ENCODE measurements at regions not wholly inside any gene's neighbourhood (a gene's known extent, or its start where the extent isn't known, plus 50 kb on each side); places are given as distances from the start of the nearest gene placed in this dataset.

DNA sequence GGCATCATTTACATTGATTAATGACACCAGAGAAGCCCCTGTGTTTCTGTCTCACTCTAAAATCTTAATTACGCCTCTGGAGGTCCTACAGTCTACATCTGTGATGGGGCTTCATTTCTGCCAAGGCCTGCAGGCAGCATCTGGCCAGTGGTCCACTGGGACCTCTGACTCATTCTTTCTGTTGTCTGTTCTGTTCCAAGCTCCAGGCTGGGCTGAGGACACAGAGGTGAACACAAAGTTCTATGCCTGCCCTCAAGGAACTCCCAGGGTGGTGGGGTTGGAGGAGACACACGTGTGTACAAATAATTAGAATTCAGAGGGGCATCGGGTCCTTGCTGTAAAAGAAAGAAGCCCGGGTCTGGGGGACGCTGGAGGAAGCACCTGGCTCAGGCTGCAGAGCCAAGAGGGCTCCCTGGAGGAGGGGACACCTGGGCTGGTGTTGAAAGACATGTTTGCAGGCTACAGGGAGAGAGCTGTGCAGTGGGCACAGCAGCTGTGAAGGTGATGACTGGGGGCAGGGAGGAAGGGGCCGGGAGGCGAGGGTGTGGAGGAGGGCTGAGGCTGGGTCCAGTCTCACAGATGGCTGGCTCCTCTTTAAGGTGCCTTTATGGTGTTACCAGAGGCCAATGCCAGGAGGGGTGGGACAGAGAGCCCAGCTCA is 103.3 kb upstream of the PRR23E start:
- no peak for DNase-seq (ENCODE audit: low read depth, low spot score)

DNA sequence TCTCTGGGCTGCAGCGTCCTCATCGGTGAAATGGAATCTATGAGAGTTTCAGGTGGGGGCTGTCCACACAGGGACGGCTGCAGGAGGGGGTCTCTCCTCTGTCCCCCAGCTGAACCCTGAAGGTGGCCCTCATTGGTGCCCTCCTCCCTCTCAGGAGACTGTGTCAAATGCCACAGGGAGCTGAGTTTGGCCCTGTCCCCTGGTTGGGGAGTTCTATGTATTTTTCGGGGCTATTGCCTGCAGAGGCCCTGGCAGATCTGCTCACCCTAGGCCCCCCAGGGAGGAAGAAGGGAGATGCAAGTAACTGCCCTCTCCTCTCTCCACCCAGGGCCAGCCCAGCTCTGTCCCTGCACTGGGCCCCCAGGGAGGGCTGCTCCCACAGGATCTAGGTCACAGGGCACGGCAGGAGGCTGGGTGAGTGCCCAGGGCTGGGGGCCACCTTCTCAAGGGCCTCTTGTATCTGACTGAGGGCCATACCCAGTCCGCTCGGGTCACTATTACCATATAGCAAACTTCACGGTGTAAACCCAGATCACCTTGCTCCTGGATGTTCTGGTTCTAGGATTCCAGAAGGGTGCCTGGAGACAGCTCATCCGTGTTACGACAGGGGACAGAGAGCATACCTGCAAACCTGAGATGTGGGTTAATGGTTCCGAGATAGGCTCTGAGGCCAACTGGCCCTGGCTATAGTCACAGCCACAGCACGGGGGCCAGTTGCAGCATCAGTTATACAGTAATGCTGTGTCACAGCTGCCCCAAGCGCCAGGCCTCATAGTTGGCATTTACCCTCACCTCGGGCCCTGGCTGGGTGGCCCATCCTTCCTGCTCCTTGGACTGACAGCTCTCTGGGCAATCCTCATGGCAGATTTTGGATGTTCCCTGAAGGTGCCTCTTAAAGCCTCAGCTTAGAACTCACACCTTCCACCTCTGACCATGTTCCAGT is 102.4 kb upstream of the PRR23E start:
- no peak for DNase-seq (ENCODE audit: low read depth, low spot score)

DNA sequence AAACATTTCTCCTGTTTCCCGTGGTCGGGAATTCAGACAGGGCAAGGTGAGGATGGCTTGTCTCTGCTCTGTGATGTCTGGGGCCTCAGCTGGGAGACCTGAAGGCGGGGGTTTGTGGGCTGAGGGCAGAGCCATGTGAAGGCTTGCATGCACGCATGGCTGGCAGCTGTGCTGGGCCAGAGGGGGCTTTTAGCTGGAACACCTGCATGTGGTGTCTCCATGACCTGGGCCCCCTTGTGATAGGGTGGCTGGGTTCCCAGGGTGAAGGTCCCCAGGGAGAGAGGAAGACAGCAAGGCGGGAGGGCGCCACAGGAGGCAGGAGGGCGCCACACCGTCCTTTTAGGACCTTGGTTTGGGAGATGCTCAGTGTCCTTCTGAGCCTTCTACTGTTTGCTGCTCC is 101.6 kb upstream of the PRR23E start:
- no peak for DNase-seq (ENCODE audit: low read depth, low spot score)

DNA sequence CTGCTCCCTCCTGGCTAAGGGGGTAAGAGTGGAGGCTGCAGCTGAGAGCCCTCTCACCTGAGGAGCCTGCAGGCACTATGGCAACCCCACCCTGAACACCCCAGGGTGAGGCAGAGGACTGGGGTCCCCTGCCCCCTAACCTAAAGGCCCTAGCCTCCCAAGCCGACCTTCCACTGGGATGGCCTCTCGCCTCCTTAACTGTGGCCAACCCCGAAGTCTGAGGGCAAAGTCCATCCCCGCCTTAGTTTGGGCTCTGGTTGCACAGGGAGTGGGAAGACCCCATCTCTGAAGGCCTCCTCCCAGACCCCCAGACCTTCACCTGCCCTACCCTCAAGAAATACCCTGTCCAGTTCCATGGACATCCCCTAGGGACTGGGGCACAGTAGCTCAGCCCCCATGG is 100.6 kb upstream of the PRR23E start:
- DNase-seq (ENCODE audit: low read depth, low spot score): no peak

DNA sequence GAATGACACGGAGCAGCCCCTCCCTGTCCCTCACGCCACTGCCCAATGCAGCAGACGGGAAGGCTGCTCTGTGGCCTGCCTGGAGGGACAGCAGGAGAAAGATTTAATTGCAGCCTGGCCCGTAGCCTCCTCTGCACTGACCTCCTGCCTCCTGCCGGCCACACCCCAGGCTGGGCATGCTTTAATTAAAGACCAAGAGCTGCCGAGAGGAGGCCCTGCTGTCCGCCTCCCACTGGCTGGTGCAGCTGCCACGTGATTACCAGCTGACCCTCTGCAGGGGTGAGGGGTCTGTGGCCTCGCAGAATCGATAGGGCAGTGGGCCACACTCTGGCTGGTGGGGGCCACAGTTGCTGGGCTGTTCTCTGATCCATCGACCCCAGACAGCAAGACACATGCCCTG is 100.2 kb upstream of the PRR23E start:
- no peak for DNase-seq (ENCODE audit: low read depth, low spot score)

DNA sequence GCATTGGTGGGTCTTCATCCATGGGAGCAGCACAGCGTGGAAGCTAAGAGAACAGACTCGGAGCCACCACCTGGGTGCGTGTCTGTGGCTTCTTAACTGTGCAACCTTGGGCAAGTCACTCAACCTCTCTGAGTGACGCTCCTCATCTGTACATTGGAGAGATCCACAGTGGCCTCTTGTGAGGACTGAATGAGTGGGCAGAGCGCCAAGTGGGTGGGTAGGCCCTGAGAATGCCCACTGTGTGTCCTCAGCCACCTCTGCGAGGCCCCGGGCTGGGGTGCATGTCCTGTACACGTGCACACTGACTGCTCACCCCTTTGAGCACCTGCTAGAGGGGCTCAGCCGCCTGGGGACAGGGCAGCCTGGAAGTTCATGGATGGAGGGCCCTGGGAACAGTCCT is 99.6 kb upstream of the PRR23E start:
- DNase-seq (ENCODE audit: low read depth, low spot score): no peak

GRCh38 chr3:127095774-127096173 is 97.2 kb upstream of the PRR23E start:
- DNase-seq (ENCODE audit: low read depth, low spot score): no peak

- no peak for DNase-seq (ENCODE audit: low read depth, low spot score)
These were observed 96.5 kb upstream of the PRR23E start for GRCh38 chr3:127096256-127097071.

- no peak for DNase-seq (ENCODE audit: low read depth, low spot score)
These were observed 95.9 kb upstream of the PRR23E start for GRCh38 chr3:127097072-127097405.

- DNase-seq (ENCODE audit: low read depth, low spot score): no peak
These were observed 95.5 kb upstream of the PRR23E start for GRCh38 chr3:127097481-127097880.

GRCh38 chr3:127099982-127100381 is 92.9 kb upstream of the PRR23E start:
- no peak for DNase-seq (ENCODE audit: low read depth, low spot score)

GRCh38 chr3:127100459-127101410 is 92.2 kb upstream of the PRR23E start:
- no peak for DNase-seq (ENCODE audit: low read depth, low spot score)

DNA sequence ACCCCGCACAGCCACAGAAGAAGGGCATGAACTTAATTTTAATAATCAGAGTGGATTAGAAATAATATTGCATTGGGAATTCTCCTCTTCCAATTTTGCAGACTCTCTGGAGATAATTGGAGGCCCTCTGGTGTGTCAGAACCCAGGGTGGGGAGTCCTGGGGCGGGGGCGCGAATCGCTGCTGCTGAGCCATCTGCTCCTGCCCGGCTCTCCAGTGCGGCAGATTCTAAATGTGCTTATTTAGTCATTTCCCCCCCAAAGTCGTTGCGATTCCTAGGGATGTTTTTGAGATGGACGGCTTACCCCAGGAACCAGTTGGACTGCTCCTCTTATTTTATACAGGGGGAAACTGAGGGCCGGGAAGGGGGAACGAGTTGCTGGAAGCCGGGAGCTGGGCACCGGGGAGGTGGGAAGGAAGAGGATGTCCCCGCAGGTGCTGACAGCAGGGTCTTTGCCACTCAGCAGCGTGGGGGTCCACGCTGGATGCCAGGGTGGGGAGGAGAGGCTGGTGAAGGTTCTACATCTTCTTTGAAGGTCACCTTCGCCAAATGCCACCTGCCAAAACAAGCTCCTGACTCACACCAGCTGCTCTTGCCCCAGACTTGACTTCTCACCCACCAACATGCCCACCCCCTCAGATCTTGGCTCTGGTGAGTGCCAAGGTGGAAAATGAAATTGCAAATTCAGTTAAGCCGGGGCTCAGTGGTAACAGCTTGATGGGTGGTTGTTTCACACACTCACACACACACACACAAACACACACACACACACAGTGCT is 91.3 kb upstream of the PRR23E start:
- no peak for DNase-seq (ENCODE audit: low read depth, low spot score)

DNA sequence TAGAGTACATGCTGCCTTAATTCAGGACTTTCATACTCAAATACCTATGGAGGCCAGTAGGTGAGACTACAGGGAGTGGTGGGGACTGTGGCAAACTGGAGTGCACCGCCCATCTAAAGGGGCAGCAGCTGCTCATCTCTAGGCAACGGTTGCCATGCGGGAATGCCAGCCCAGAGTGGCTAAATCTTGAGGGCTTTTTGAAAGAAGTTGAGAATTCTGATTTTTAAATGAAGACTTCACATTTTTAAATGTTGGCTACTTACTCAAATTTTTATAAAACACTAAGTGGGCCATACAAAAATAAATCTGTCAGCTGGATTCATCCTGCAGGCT is 90.8 kb upstream of the PRR23E start:
- no peak for DNase-seq (ENCODE audit: low read depth, low spot score)

- no peak for DNase-seq (ENCODE audit: low read depth, low spot score)
These were observed 90.3 kb upstream of the PRR23E start for GRCh38 chr3:127102587-127102986.

DNA sequence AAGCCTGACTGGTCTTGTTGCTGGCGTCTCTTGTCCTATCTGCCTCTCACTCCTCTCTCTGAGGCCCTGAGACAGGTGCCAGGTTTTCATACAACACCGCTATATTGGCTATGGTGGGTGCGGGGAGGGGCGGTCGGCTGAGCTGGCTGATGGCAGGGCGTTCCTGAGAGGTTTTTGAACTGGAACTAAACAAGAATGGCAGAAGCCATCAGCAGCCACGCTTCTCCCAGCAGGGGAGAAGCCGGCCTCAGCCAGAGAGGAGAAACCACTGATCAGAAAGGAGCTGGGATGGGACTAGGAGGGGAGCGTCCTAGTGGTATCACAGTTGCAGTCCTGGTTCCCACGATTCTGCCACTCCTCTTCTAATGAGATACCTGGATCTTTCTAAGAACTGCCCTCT is 89.9 kb upstream of the PRR23E start:
- DNase-seq (ENCODE audit: low read depth, low spot score): no peak

GRCh38 chr3:127104586-127104985 is 88.3 kb upstream of the PRR23E start:
- no peak for DNase-seq (ENCODE audit: low read depth, low spot score)

- no peak for DNase-seq (ENCODE audit: low read depth, low spot score)
These were observed 87.3 kb upstream of the PRR23E start for GRCh38 chr3:127105587-127105986.

- no peak for DNase-seq (ENCODE audit: low read depth, low spot score)
These were observed 86.9 kb upstream of the PRR23E start for GRCh38 chr3:127106053-127106452.

DNA sequence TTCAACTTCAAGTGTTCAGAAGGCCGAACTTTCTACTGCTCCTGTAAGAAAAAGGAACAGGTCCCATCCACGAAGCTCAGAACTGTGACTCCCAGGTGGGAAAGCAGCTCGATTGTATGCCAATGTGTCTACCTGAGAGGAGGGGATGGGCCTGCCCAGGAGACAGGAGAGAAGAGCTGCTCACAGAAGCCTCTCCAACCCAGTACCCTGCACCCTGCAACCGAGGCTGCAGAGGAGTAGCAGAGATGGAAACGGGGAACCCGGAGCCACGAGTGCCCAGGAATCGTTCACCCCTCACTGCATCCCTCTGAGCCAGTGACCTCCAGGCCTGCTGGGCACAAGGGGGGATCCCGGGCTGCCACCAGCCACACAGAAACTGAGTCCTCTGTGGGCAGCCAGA is 86.5 kb upstream of the PRR23E start:
- DNase-seq (ENCODE audit: low read depth, low spot score): no peak

- no peak for DNase-seq (ENCODE audit: low read depth, low spot score)
These were observed 85.9 kb upstream of the PRR23E start for GRCh38 chr3:127107002-127107401.
